ENCODE measurements at regions not wholly inside any gene's neighbourhood (a gene's known extent, or its start where the extent isn't known, plus 50 kb on each side); places are given as distances from the start of the nearest gene placed in this dataset.

DNA sequence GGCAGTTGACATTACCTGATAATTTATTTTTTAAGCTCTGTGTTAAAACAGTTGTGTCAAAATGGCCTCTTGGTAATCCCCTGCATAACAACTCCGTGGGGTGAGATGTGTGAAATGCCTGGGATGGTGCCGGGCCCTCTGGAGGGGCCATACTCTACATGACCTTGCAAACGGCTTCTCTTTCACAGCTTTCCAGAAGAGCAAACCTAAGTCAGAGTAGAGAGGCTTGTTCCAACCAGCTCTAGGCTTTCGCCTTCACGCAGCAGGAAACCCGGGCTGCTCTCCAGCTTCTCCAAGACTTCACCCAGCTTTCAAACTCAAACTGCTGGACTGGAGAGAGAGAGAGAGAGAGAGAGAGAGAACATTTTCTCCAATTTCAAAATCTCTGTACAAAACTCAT, 120.1 kb downstream of the SNX18 start:
- TF ChIP-seq, protein P1, sequence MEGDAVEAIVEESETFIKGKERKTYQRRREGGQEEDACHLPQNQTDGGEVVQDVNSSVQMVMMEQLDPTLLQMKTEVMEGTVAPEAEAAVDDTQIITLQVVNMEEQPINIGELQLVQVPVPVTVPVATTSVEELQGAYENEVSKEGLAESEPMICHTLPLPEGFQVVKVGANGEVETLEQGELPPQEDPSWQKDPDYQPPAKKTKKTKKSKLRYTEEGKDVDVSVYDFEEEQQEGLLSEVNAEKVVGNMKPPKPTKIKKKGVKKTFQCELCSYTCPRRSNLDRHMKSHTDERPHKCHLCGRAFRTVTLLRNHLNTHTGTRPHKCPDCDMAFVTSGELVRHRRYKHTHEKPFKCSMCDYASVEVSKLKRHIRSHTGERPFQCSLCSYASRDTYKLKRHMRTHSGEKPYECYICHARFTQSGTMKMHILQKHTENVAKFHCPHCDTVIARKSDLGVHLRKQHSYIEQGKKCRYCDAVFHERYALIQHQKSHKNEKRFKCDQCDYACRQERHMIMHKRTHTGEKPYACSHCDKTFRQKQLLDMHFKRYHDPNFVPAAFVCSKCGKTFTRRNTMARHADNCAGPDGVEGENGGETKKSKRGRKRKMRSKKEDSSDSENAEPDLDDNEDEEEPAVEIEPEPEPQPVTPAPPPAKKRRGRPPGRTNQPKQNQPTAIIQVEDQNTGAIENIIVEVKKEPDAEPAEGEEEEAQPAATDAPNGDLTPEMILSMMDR (IDR thresholded peaks at IDR 0.05): no peak
- TF ChIP-seq EP300 (IDR thresholded peaks at IDR 0.05): no peak

Data from suprapubic skin (tissue), 3 donors.